Mammary epithelial cell (primary cell): ENCODE measurements at regions not wholly inside any gene's neighbourhood (a gene's known extent, or its start where the extent isn't known, plus 50 kb on each side); places are given as distances from the start of the nearest gene placed in this dataset.

Experiments used
- EZH2 ChIP-seq: IDR thresholded peaks from 2 replicates; pipeline ENCODE4 v1.6.1; 2012; ENCODE audit warnings: low read length, inconsistent platforms, borderline replicate concordance
- TF ChIP-seq, protein P1 (sequence below), 2 donors: IDR thresholded peaks in 1 of 2; conservative IDR thresholded peaks in 1 of 2; 2 replicates each; pipeline ENCODE4 v1.5.1; 2011 to 2012; ENCODE audit warnings: inconsistent platforms in 2 of 2, low read length in 2 of 2, mild to moderate bottlenecking in 2 of 2, control low read depth in 1 of 2, low read depth in 1 of 2; ENCODE audit not compliant: insufficient read depth in 1 of 2; ENCODE audit errors: extremely low read depth in 1 of 2

DNA sequence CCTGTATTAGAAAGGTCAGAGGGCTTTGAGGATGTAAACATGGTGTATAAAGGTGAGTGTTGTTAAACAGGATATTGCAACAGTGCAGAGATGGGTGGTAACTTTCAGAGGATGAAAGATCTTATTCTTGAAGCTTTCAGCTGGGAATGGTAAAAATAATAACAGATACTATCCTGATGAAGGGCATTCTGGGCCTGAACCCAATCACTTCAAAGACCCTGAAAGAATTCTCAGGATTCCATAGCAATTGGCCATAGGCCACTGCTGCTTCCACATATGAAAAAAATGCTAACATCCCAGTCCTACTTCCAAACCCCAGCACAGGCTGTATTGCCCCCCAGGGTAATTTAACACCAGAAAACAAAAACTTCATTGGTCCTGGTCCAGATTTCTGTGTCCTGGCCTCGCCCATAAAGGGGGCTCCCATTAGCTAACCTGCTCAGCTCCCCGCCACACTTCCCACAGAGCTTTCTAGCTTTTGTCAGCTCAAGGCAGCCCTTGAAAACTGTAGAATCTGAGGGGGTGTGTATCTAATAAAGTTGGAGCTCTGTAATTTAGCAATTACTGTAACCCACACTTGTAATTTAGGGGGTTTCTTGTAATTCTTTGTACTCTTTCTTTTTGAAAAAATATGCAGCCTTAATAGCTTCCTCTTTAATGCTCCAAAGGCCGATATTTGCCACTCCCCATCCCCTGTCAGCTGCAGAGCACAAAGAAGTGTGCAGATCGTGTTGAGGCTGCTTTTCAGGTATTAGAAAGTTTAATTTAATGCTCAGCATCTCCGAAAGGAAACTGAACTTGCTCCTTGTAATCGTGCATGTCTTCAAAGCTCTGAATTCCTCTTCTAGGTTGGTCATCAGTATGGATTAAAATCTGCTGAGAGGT is 371.5 kb downstream of the SEC14L1 start:
- TF ChIP-seq, protein P1, sequence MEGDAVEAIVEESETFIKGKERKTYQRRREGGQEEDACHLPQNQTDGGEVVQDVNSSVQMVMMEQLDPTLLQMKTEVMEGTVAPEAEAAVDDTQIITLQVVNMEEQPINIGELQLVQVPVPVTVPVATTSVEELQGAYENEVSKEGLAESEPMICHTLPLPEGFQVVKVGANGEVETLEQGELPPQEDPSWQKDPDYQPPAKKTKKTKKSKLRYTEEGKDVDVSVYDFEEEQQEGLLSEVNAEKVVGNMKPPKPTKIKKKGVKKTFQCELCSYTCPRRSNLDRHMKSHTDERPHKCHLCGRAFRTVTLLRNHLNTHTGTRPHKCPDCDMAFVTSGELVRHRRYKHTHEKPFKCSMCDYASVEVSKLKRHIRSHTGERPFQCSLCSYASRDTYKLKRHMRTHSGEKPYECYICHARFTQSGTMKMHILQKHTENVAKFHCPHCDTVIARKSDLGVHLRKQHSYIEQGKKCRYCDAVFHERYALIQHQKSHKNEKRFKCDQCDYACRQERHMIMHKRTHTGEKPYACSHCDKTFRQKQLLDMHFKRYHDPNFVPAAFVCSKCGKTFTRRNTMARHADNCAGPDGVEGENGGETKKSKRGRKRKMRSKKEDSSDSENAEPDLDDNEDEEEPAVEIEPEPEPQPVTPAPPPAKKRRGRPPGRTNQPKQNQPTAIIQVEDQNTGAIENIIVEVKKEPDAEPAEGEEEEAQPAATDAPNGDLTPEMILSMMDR (conservative IDR thresholded peaks at IDR 0.05 in 1 of 2, IDR thresholded peaks at IDR 0.05 in 1 of 2; ENCODE audit: extremely low read depth in 1 of 2, insufficient read depth in 1 of 2, low read depth in 1 of 2, low read length in 2 of 2), result no peak
- TF ChIP-seq EZH2, result no peak
